Activated T-cell treated with anti-CD3 and anti-CD28 coated beads, Interleukin-2, amount 50 U/mL, for 4 hours (primary cell): ENCODE measurements at regions not wholly inside any gene's neighbourhood (a gene's known extent, or its start where the extent isn't known, plus 50 kb on each side); places are given as distances from the start of the nearest gene placed in this dataset.
"Not testable (repeated sequence)": the region's sequence is repeated elsewhere in the genome, so short reads cannot be mapped to it uniquely, and the experiment has no call there.

Experiments used
- ATAC-seq, 2 donors: fragments of 200-7000 bp; cut with Tn5 transposase; one replicate each; pipeline ENCODE4 v1.10.0; 2021
- DNase-seq: peaks from one replicate; pipeline ENCODE4 v3.0.0-alpha.2; 2020
- H3K27me3 Mint-ChIP-seq: one replicate; pipeline ENCODE4 v1.8.0; 2021; ENCODE audit warnings: low read depth, mixed read lengths
- H3K36me3 Mint-ChIP-seq: one replicate; pipeline ENCODE4 v1.8.0; 2022; ENCODE audit warnings: mixed read lengths; ENCODE audit not compliant: insufficient read depth
- H3K4me1 Mint-ChIP-seq: one replicate; pipeline ENCODE4 v1.8.0; 2021; ENCODE audit warnings: low read depth, mixed read lengths
- H3K4me3 Mint-ChIP-seq: one replicate; pipeline ENCODE4 v1.8.0; 2021; ENCODE audit warnings: mild to moderate bottlenecking, moderate library complexity, mixed read lengths
- H3K9me3 Mint-ChIP-seq: one replicate; pipeline ENCODE4 v1.8.0; 2021; ENCODE audit warnings: mixed read lengths

GRCh38 chr17:43327421-43327820, 71.4 kb upstream of the ARL4D start:
- Mint-ChIP-seq H3K9me3 (no peaks in the 10 kb centered on the region), H3K4me3 (no peak overlapping the region), H3K27me3 (peaks cover 21% of the 10 kb centered on the region), H3K4me1 (peaks cover 1% of the 10 kb centered on the region), H3K36me3 (no peaks in the 10 kb centered on the region)
- no peak for ATAC-seq
- no peak for DNase-seq

GRCh38 chr17:43326490-43327275, 72.1 kb upstream of the ARL4D start:
- Mint-ChIP-seq H3K9me3 (no peaks in the 10 kb centered on the region), H3K27me3 (peaks cover 21% of the 10 kb centered on the region), H3K4me3 (no peak overlapping the region), H3K4me1 (no peaks in the 10 kb centered on the region), H3K36me3 (no peaks in the 10 kb centered on the region)
- DNase-seq (no peak), ATAC-seq (no peak)

GRCh38 chr17:43324205-43324893, 74.4 kb upstream of the ARL4D start:
- Mint-ChIP-seq H3K4me3 (no peak overlapping the region), H3K4me1 (no peaks in the 10 kb centered on the region), H3K27me3 (peaks cover 14% of the 10 kb centered on the region), H3K9me3 (no peaks in the 10 kb centered on the region), H3K36me3 (no peaks in the 10 kb centered on the region)
- DNase-seq (no peak), ATAC-seq (no peak)

GRCh38 chr17:43319293-43320124, 79.3 kb upstream of the ARL4D start:
- peaks cover 5% of the 10 kb centered on the region for H3K4me1 Mint-ChIP-seq
- no peak overlapping the region for H3K4me3 Mint-ChIP-seq
- DNase-seq (no peak), ATAC-seq (no peak)
- H3K27me3 Mint-ChIP-seq: no peaks in the 10 kb centered on the region
- H3K9me3 Mint-ChIP-seq: no peaks in the 10 kb centered on the region
- H3K36me3 Mint-ChIP-seq: no peaks in the 10 kb centered on the region

DNA sequence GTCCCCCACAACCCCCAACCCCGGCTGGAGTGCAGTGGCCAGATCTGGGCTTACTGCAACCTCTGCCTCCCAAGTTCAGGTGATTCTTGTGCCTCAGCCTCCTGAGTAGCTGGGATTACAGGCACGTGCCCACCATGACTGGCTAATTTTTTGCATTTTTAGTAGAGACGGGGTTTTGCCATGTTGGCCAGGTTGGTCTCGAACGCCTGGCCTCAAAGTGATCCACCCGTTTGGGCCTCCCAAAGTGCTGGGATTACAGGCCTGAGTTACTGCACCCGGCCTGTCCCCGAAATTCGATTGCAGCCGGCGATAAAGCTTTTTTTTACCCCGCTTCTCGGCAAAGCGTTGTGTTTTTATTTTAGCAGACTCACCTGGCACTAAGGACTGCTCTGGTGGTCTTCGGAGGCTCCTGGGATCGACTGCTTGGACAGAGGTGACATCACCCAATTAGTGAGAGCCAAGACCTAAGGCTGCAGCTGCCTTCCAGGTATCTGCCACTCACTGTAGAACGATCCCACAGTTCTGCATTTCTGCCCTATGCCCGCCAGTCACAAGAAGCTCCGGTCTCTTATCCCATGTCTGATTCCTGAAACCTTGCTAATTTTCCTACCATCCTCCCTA, 82.2 kb upstream of the ARL4D start:
- no peaks in the 10 kb centered on the region for H3K36me3 Mint-ChIP-seq
- DNase-seq: no peak
- H3K4me1 Mint-ChIP-seq: peaks cover 7% of the 10 kb centered on the region
- H3K4me3 Mint-ChIP-seq: no peak overlapping the region
- no peaks in the 10 kb centered on the region for H3K9me3 Mint-ChIP-seq
- no peaks in the 10 kb centered on the region for H3K27me3 Mint-ChIP-seq
- ATAC-seq: no peak

DNA sequence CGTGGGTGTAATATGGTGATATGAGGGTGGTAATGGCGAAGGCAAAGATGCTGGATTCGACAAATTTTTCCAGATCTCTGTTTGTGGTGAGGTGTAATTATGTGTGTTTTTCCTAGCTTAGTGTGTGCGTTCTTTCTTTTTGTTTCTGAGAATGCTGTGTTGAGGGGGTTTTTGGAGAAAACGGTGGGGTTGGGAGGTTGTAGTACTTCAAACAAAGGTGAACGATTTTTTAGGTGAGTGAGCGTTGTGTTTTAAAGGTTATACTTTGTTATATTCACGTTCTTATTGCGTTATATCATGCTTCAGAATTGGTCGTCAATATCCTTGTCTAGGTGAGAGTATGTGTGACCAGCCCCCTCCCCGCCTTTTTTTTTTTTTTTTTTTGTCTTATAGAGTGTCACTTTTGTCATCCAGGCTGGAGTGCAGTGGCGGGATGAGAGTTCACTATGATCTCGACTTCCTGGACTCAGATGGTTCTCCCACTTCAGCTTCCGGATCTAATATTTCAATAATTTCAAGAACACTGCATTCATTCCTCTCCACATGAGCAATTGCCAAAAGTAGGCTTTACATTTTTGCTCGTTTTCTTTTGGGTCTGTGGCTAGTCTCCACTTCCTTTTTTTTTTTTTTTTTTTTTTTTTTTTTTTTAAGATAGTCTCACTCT, 82.2 kb upstream of the RNU2-1 start:
- Mint-ChIP-seq H3K4me3 (no peak overlapping the region), H3K36me3 (no peaks in the 10 kb centered on the region), H3K4me1 (peaks cover 7% of the 10 kb centered on the region), H3K9me3 (no peaks in the 10 kb centered on the region), H3K27me3 (no peaks in the 10 kb centered on the region)
- ATAC-seq (no peak), DNase-seq (no peak)

- H3K36me3 Mint-ChIP-seq: no peaks in the 10 kb centered on the region
- no peaks in the 10 kb centered on the region for H3K9me3 Mint-ChIP-seq
- H3K4me3 Mint-ChIP-seq: no peak overlapping the region
- peaks cover 7% of the 10 kb centered on the region for H3K4me1 Mint-ChIP-seq
- DNase-seq: no peak
- no peaks in the 10 kb centered on the region for H3K27me3 Mint-ChIP-seq
- ATAC-seq: no peak
These were observed 81.6 kb upstream of the RNU2-1 start for GRCh38 chr17:43315369-43315768.

- Mint-ChIP-seq H3K27me3 (no peaks in the 10 kb centered on the region), H3K36me3 (no peaks in the 10 kb centered on the region), H3K9me3 (no peaks in the 10 kb centered on the region), H3K4me1 (peaks cover 7% of the 10 kb centered on the region), H3K4me3 (no peak overlapping the region)
- DNase-seq (no peak), ATAC-seq (no peak)
These were observed 80.8 kb upstream of the RNU2-1 start for GRCh38 chr17:43314611-43315011.

GRCh38 chr17:43312011-43312410, 78.2 kb upstream of the RNU2-1 start:
- H3K27me3 Mint-ChIP-seq: no peaks in the 10 kb centered on the region
- H3K4me3 Mint-ChIP-seq: no peak overlapping the region
- ATAC-seq (no peak), DNase-seq (no peak)
- H3K9me3 Mint-ChIP-seq: no peaks in the 10 kb centered on the region
- H3K4me1 Mint-ChIP-seq: peaks cover 4% of the 10 kb centered on the region
- H3K36me3 Mint-ChIP-seq: no peaks in the 10 kb centered on the region

DNA sequence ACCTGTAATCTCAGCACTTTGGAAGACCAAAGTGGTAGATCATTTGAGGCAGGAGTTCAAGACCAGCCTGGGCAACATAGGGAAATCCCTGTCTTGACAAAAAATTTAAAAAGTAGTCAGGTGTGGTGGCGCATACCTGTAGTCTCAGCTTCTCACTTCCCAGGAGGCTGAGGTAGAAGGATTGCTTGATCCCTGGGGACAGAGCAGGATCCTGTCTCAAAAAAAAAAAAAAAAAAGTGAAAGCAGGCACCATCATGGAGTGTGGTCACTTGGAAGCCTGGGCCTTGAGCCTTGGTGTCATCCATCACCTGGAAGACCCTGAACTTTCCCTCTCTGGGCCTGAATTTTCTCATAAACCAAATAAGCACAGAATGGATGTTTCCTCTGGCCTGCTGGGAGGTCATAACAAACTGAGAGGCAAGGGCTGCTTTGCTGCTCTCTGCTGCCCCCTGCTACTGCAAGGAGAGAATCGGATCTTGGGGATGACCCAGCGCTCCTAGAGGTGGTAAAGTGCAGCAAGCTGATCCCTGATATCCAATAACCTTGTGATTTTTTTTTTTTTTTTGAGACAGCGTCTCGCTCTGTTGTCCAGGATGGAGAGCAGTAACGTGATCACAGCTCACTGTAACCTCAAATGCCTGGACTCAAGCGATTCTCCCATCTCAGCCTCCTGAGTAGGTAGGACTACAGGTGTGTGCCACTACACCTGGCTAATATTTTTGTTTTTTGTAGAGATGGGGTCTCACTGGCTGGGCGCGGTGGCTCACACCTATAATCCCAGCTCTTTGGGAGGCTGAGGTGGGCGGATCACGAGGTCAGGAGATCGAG, 75.9 kb upstream of the RNU2-1 start:
- Mint-ChIP-seq H3K27me3 (no peaks in the 10 kb centered on the region), H3K9me3 (no peaks in the 10 kb centered on the region), H3K4me3 (no peak overlapping the region), H3K36me3 (no peaks in the 10 kb centered on the region), H3K4me1 (peaks cover 3% of the 10 kb centered on the region)
- ATAC-seq (no peak), DNase-seq (no peak)

GRCh38 chr17:43308999-43309398, 75.2 kb upstream of the RNU2-1 start:
- Mint-ChIP-seq H3K4me3 (no peak overlapping the region), H3K36me3 (no peaks in the 10 kb centered on the region)

GRCh38 chr17:43304792-43305191, 71.0 kb upstream of the RNU2-1 start:
- not testable (repeated sequence) for H3K9me3 Mint-ChIP-seq, DNase-seq, ATAC-seq, H3K4me3 Mint-ChIP-seq, H3K4me1 Mint-ChIP-seq, H3K27me3 Mint-ChIP-seq, H3K36me3 Mint-ChIP-seq

More at GRCh38 chr17:43308999-43309398, 75.2 kb upstream of the RNU2-1 start:
- DNase-seq (no peak), ATAC-seq (no peak)
- no peaks in the 10 kb centered on the region for H3K9me3 Mint-ChIP-seq
- H3K27me3 Mint-ChIP-seq: no peaks in the 10 kb centered on the region
- peaks cover 3% of the 10 kb centered on the region for H3K4me1 Mint-ChIP-seq

DNA sequence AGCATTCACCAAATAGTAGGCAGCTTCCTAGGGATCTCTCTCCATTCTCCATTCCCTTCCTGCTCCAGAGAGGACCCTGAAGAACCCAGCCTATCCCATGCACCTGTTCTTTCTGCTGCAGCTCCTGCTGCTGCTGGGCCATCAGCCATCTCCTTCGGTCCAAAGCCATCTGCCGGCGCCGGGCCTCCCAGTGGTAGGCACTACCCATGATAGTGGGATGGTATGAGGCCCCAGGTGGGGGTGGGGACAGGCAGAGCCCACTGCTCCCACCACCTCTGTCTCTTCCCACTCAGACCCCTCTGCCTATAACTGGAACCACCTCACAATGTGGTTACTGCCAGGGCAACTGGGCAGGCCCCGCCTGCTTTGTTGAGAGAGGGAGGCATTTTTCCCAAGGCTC, 69.3 kb upstream of the RNU2-1 start:
- DNase-seq, H3K36me3 Mint-ChIP-seq, H3K4me1 Mint-ChIP-seq, H3K4me3 Mint-ChIP-seq, H3K27me3 Mint-ChIP-seq, ATAC-seq, H3K9me3 Mint-ChIP-seq: not testable (repeated sequence)
